Upper lobe of left lung (tissue), 4 donors: ENCODE measurements at regions not wholly inside any gene's neighbourhood (a gene's known extent, or its start where the extent isn't known, plus 50 kb on each side); places are given as distances from the start of the nearest gene placed in this dataset.

Source experiments
- EP300 ChIP-seq, 4 donors: sonication (generic); formaldehyde crosslinking; IDR thresholded peaks; one replicate each; pipeline ENCODE4 v1.5.1; 2017; ENCODE audit warnings: antibody characterized with exemption in 4 of 4, control low read depth in 2 of 4
- TF ChIP-seq, protein P1 (sequence below), 6 experiments: fragments of 450-650 bp in 4 of 6; fragments of 200-600 bp in 2 of 6; sonication (generic) in 2 of 6; IDR thresholded peaks; one replicate each; pipeline ENCODE4 v1.5.1; 2016 to 2019; ENCODE audit warnings: antibody characterized with exemption in 6 of 6

GRCh38 chr9:32304495-32304894 is 79.9 kb upstream of the ACO1 start:
- TF ChIP-seq, protein P1, sequence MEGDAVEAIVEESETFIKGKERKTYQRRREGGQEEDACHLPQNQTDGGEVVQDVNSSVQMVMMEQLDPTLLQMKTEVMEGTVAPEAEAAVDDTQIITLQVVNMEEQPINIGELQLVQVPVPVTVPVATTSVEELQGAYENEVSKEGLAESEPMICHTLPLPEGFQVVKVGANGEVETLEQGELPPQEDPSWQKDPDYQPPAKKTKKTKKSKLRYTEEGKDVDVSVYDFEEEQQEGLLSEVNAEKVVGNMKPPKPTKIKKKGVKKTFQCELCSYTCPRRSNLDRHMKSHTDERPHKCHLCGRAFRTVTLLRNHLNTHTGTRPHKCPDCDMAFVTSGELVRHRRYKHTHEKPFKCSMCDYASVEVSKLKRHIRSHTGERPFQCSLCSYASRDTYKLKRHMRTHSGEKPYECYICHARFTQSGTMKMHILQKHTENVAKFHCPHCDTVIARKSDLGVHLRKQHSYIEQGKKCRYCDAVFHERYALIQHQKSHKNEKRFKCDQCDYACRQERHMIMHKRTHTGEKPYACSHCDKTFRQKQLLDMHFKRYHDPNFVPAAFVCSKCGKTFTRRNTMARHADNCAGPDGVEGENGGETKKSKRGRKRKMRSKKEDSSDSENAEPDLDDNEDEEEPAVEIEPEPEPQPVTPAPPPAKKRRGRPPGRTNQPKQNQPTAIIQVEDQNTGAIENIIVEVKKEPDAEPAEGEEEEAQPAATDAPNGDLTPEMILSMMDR (IDR thresholded peaks at IDR 0.05): no peak
- TF ChIP-seq EP300 (IDR thresholded peaks at IDR 0.05): no peak
